ENCODE measurements at regions not wholly inside any gene's neighbourhood (a gene's known extent, or its start where the extent isn't known, plus 50 kb on each side); places are given as distances from the start of the nearest gene placed in this dataset.

- CTCF ChIA-PET = no interaction called here
- intact Hi-C loops (cut with micrococcal nuclease; ENCODE audit: unreplicated experiment) = no loop called here
- Mint-ChIP-seq H3K4me3 (ENCODE audit: low read depth, unreplicated experiment) (no peak overlapping the region), H3K27me3 (ENCODE audit: unreplicated experiment) (no peaks in the 10 kb centered on the region), H3K9me3 (ENCODE audit: low read depth, unreplicated experiment) (peaks cover 6% of the 10 kb centered on the region), H3K27ac (ENCODE audit: unreplicated experiment) (no peak overlapping the region), H3K4me1 (ENCODE audit: low read depth, unreplicated experiment) (no peaks in the 10 kb centered on the region), H3K36me3 (ENCODE audit: insufficient read depth, unreplicated experiment) (no peaks in the 10 kb centered on the region)
- no peak for DNase-seq
- TF ChIP-seq, protein P1, sequence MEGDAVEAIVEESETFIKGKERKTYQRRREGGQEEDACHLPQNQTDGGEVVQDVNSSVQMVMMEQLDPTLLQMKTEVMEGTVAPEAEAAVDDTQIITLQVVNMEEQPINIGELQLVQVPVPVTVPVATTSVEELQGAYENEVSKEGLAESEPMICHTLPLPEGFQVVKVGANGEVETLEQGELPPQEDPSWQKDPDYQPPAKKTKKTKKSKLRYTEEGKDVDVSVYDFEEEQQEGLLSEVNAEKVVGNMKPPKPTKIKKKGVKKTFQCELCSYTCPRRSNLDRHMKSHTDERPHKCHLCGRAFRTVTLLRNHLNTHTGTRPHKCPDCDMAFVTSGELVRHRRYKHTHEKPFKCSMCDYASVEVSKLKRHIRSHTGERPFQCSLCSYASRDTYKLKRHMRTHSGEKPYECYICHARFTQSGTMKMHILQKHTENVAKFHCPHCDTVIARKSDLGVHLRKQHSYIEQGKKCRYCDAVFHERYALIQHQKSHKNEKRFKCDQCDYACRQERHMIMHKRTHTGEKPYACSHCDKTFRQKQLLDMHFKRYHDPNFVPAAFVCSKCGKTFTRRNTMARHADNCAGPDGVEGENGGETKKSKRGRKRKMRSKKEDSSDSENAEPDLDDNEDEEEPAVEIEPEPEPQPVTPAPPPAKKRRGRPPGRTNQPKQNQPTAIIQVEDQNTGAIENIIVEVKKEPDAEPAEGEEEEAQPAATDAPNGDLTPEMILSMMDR (IDR thresholded peaks at IDR 0.05; ENCODE audit: unreplicated experiment) = no peak
- BruUV-seq (replicated peaks) = no TSS peak
Observed at GRCh38 chr9:81096625-81097024, 592.7 kb downstream of the TLE1 start.

- no peaks in the 10 kb centered on the region for H3K27me3 Mint-ChIP-seq (ENCODE audit: unreplicated experiment)
Observed at GRCh38 chr9:81092057-81092456, 597.3 kb downstream of the TLE1 start.

GRCh38 chr9:81088341-81088740 is 601.0 kb downstream of the TLE1 start:
- Mint-ChIP-seq H3K27ac (ENCODE audit: unreplicated experiment) (no peak overlapping the region), H3K36me3 (ENCODE audit: insufficient read depth, unreplicated experiment) (no peaks in the 10 kb centered on the region), H3K9me3 (ENCODE audit: low read depth, unreplicated experiment) (peaks cover 3% of the 10 kb centered on the region), H3K27me3 (ENCODE audit: unreplicated experiment) (no peaks in the 10 kb centered on the region), H3K4me1 (ENCODE audit: low read depth, unreplicated experiment) (peaks cover under 1% of the 10 kb centered on the region), H3K4me3 (ENCODE audit: low read depth, unreplicated experiment) (no peak overlapping the region)
- BruUV-seq (replicated peaks) = no TSS peak
- no peak for DNase-seq
- CTCF ChIA-PET = no interaction called here
- TF ChIP-seq, protein P1 (IDR thresholded peaks at IDR 0.05; ENCODE audit: unreplicated experiment) = no peak
- intact Hi-C loops (cut with micrococcal nuclease; ENCODE audit: unreplicated experiment) = no loop called here

More at GRCh38 chr9:81092057-81092456, 597.3 kb downstream of the TLE1 start:
- no peaks in the 10 kb centered on the region for H3K4me1 Mint-ChIP-seq (ENCODE audit: low read depth, unreplicated experiment)
- no peak overlapping the region for H3K4me3 Mint-ChIP-seq (ENCODE audit: low read depth, unreplicated experiment)
- TF ChIP-seq, protein P1 (IDR thresholded peaks at IDR 0.05; ENCODE audit: unreplicated experiment) = no peak
- CTCF ChIA-PET = no interaction called here
- peaks cover 3% of the 10 kb centered on the region for H3K9me3 Mint-ChIP-seq (ENCODE audit: low read depth, unreplicated experiment)
- no peak overlapping the region for H3K27ac Mint-ChIP-seq (ENCODE audit: unreplicated experiment)
- DNase-seq = no peak
- BruUV-seq (replicated peaks) = no TSS peak
- intact Hi-C loops (cut with micrococcal nuclease; ENCODE audit: unreplicated experiment) = no loop called here
- no peaks in the 10 kb centered on the region for H3K36me3 Mint-ChIP-seq (ENCODE audit: insufficient read depth, unreplicated experiment)

- H3K9me3 Mint-ChIP-seq (ENCODE audit: low read depth, unreplicated experiment) = no peaks in the 10 kb centered on the region
- no peak overlapping the region for H3K27ac Mint-ChIP-seq (ENCODE audit: unreplicated experiment)
- no peak for DNase-seq
- no peak overlapping the region for H3K4me3 Mint-ChIP-seq (ENCODE audit: low read depth, unreplicated experiment)
- H3K4me1 Mint-ChIP-seq (ENCODE audit: low read depth, unreplicated experiment) = peaks cover 11% of the 10 kb centered on the region
- CTCF ChIA-PET = no interaction called here
- H3K36me3 Mint-ChIP-seq (ENCODE audit: insufficient read depth, unreplicated experiment) = no peaks in the 10 kb centered on the region
- H3K27me3 Mint-ChIP-seq (ENCODE audit: unreplicated experiment) = no peaks in the 10 kb centered on the region
- BruUV-seq (replicated peaks) = no TSS peak
- intact Hi-C loops (cut with micrococcal nuclease; ENCODE audit: unreplicated experiment) = no loop called here
- TF ChIP-seq, protein P1 (IDR thresholded peaks at IDR 0.05; ENCODE audit: unreplicated experiment) = no peak
Observed at GRCh38 chr9:81086416-81086815, 602.9 kb downstream of the TLE1 start.
